UCSD-AML1 (cell line): ENCODE measurements at regions not wholly inside any gene's neighbourhood (a gene's known extent, or its start where the extent isn't known, plus 50 kb on each side); places are given as distances from the start of the nearest gene placed in this dataset.

ENCODE experiments used
- DNase-seq: peaks from one replicate; lab custom pipeline; 2025; ENCODE audit not compliant: unreplicated experiment; lab: John Stamatoyannopoulos, UW

- no peak for DNase-seq
Observed at GRCh38 chr4:8796096-8796495, 75.5 kb downstream of the HMX1 start.

DNA sequence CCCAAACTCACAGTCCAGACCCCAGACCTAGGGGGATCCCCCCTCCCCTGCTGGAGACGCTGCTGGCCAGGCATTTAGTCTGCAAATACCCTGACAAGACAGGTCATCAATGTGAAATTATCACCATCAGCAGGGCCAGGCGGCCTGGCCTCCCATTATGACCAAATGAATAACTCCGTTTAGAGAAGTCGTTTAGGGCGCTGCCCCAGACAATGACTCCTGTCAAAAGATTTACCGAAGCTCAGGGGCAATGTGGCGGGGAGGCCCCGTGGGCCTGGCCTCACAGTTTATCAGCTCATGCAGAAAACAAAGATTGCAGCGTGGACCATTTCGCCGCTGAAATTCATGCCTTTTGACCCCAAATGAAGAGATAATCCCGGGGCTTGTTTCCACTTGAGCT, 76.5 kb downstream of the HMX1 start:
- DNase-seq = no peak

DNA sequence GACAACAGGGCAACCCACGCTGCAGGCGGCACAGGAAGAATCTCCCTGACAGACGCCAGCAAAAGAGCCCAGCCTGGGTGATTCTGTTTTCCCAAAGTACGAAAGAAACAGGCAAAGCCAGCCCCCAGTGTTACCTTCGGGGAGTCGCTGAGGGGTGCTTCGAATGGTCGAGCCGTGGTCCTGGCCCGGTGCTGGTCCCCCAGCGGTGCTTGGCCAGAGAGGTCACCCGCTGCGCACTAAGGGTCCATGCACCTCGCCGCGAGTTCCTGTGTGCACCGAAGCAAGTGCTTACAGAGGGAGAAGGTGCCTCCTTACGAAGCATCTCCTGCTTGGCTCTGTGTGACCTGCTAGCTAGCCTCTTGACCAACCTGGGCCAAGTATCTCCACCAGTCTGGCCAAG, 77.1 kb downstream of the HMX1 start:
- DNase-seq = no peak

DNA sequence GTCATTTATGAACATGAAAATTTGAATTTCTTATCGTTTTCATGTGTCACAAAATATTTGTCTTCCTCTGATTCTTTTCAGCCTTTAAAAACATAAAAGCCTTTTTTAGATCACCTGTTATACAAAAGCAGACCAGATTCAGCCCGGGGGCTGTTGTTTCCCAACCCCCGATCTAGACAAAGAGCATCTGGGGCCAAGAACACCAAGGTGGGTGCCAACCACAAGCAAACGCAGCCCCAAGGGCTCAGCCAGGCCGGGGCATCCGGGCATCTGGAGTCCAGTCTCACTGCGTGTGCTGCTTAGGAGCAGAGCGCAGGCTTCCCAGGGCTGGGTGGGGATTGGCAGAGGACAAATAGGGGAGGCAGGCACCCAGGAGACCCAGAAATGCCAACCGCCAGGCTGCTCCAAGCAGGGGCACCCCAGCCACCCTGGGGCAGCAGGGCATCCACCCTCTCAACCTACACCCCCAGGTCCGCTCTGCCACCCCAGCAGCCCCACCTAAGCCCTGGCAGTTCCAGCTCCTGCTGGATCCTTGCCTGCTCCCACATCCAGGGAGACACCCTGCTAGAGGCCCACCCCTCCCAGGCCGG, 78.0 kb downstream of the HMX1 start:
- DNase-seq = no peak

- DNase-seq = no peak
Observed at GRCh38 chr4:8792491-8792890, 79.1 kb downstream of the HMX1 start.

DNA sequence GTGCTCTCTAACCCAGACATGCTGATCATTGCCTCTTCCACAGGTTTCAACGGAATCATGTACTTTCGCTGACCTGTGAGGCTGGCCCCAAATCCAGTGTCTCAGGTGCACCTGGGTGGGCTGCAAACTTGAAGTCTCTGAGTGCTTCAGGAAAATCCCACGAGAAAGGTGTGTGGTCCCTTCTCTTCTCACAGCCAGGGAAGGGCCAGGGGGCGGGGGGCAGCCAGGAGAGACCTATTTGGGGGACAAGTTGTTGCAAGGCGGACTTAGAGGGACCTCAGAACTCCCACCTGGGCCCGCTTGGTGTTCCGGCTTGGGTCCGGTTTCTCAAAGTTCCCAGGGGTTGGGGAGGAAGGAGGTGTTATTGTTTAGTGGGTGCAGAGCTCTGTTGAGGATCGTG, 80.0 kb downstream of the HMX1 start:
- no peak for DNase-seq

- no peak for DNase-seq
Observed at GRCh38 chr4:8790749-8791148, 80.9 kb downstream of the HMX1 start.

DNA sequence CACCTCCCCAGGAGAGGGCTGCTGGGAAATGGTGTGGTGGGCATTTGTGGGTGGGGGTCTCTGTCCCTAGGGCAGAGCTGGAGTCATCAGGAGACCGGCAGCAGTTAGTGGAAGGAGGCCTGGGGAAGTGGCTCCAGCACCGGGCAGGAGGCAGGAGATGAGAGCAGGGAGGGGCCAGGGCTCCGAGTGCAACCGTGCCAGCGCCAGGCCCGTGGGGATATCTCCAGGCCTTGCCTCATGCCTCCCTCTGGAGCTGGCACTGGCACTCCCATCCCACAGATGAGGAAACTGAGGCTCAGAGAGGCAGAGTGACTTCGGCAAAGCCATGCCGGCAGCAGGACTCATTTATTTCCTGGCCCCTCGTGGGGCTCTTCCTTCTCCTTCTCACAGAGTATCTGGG, 83.5 kb downstream of the HMX1 start:
- no peak for DNase-seq

DNA sequence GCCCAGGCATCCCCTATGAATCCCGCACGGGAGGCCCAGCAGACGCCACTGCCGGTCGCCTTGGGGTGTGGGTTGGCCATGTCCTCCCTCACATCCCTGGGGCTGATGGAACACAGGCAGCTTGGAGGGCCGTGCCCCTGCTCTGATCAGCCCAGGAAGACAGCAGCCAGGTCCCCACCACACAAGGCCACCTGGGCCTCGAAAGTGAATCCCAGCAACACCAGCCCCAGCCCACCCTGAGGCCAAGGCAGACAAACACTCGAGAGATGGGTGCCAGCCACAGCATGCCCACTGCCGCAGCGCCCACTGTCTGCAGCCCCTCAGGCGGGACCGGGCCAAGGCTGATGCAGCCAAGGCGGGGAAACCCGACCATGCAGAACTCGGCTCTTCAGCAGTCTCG, 85.5 kb downstream of the HMX1 start:
- no peak for DNase-seq

GRCh38 chr4:8785656-8786142, 85.9 kb downstream of the HMX1 start:
- DNase-seq = no peak

DNA sequence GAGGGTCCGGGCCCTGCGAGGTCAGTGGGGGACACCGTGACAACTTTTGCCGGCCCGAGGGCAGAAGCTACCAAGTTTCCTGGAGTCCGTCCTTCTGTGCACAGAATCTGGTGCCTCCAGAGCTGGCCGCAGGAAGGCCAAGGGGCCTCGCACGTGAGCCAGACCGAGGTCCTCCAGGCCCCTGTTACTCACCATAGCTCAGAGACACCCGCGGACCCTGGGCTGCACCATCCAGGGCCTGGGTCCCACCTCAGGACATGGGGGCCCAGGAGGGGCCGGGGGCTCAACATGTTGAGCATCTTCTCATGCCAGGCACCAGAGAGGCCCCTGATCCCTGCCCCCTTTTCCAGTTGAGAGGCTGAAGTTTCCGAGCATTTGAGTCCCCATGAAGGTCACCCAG, 87.9 kb downstream of the HMX1 start:
- DNase-seq = no peak

- no peak for DNase-seq
Observed at GRCh38 chr4:8782135-8782534, 89.5 kb downstream of the HMX1 start.

DNA sequence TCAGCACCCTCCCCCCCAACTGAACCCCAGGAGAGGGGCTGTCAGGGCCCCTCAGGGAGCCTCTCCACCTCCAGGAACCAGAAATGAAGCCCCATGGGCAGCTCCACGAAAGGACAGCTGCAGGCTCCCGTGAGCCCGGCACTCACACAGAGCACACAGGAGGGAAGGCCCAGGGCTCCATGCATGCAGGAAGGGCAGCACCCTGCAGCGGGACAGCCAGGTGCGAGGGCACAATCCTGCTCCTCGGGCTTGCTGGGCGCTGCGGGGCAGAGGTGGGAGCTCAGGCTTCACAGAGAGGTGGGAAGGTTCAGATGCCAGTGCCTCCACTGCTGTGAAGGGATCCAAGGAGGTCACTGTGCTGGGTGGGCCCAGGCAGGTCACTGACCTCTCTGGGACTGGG, 90.0 kb downstream of the HMX1 start:
- DNase-seq = no peak

- DNase-seq = no peak
Observed at GRCh38 chr4:8780596-8781368, 90.9 kb downstream of the HMX1 start.

DNA sequence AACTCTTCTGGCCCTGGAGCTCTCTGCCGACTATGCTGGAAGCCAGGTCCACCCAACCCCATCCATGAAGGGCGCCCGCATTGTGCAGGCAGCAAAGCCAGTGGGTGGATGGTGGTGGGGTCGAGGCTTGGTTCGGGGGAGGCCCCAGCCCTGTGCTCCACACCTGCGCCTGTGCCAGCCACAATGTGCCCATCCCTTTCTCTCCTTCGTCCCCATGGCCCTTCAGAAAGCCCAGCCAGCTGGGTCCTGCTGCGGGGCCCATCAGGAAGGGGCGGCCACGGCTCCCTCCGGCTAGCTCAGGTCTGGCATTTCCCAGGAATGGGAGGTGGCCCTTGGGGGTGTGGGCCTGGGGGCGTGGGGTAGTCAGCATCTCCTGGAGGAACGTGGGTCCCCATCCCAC, 91.6 kb downstream of the HMX1 start:
- no peak for DNase-seq

DNA sequence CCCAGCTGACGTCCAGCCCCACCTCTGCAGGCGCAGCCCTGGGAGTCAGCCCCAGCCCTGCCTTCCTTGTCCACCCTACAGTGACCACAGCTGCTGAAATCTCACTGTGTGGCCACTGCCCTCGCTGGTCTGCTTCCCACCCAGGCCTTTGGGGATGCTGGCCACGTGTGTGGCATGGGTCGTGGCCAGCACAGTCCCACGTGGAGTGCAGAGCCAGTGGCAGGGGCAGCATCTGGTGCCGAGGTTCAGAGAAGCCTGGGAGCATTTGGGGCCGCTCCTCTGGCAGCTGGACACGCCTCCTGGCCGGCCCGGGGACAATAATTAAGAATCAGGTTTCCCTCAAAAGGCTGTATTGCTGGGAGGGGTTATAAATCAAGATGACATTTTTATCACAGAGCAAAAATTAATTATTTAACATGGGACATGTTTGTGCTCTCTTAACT, 92.1 kb downstream of the HMX1 start:
- no peak for DNase-seq

DNA sequence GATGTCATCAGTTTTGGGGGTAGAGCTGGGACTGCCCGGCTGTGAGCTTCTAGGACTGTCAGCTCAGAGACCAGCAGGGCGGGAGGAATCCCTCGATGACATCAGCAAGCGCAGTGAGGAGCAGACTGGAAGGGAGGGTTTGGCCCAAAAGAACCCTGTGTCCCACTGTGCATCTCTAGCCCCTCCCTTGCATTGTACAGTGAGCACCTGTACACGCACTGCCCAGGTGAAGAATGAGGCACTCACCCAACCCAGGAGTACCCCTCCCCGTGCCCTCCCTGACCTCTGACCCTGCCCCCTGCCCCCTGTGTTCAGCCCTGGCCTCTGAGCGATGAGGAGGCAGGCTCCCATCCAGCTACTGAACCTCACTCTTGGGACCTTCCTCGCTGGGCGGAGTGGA, 92.9 kb downstream of the HMX1 start:
- no peak for DNase-seq

- DNase-seq = no peak
Observed at GRCh38 chr4:8778291-8778690, 93.3 kb downstream of the HMX1 start.

- no peak for DNase-seq
Observed at GRCh38 chr4:8777320-8778196, 94.1 kb downstream of the HMX1 start.

DNA sequence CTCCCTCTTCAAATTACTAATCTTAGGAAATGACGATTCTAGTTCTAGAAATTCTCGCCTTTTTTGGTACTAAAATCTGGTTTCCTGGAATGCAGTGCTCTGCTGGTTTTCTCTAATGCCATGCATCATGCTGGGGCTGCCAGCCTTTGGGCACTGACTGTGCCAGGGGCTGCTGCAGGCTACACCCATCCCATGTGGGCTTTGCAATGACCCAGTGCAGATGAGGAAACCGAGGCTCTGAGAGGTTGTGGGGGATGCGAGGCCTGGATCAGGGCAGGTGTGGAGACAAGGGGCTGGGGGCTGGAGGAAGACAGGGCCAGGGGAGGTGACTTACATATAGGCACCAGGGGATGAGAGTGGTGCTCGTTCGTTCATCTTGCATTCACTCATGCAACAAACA, 95.3 kb downstream of the HMX1 start:
- DNase-seq = no peak

DNA sequence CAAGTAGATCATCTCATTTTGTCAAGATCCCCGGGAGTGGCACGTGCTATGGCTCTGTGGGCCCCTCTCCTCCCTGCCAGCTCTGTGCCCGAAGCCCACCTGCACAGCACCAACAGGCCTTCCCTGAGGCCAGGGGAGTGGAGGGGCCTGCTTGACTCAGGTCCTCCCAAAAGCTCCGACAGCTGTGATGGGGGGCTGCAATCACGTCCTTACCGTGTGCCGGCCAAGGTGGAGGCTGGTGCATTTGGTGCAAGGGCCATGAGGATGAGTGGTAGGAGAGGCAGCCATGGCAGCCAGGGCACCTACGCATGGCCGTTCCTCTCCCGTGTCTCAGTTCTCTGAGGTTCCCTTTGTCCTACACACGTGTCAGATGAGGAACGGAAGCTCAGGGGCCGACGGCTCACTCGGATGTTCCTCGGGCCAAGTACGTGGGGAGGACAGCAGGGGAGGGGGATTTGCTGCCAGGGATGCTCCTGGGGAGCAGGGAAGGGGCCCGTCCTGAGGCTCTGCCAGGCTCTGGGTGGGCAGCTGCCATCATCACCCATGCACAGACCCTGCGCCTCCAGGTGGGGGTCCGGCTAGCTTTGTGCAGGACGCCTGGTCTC, 95.8 kb downstream of the HMX1 start:
- no peak for DNase-seq
